OCI-LY7 (cell line): ENCODE measurements at regions not wholly inside any gene's neighbourhood (a gene's known extent, or its start where the extent isn't known, plus 50 kb on each side); places are given as distances from the start of the nearest gene placed in this dataset.

Experiments
- BruUV-seq: library from RNA; stranded (reverse); fragments of 400-500 nt; replicated peaks from 2 replicates; lab custom pipeline; 2021; lab: Mats Ljungman, UMichigan
- CTCF ChIA-PET: fragments of 300-600 bp; sonication (Branson Sonifier 250); formaldehyde crosslinking; loops from one replicate; lab custom pipeline; 2022; ENCODE audit warnings: antibody characterized with exemption; ENCODE audit not compliant: unreplicated experiment; lab: Charles Lee
- POLR2A ChIA-PET: fragments of 300-600 bp; sonication (Branson Sonifier 250); formaldehyde crosslinking; loops from one replicate; lab custom pipeline; 2022; ENCODE audit warnings: antibody characterized with exemption; lab: Charles Lee
- DNase-seq: peaks from one replicate; pipeline ENCODE4 v3.0.0-alpha.2; 2015; ENCODE audit warnings: low spot score
- H2AFZ ChIP-seq: fragments of 200-600 bp; sonication (generic), shearing (Covaris generic); 2 replicates; pipeline ENCODE4 v1.6.1; 2014; ENCODE audit warnings: mild to moderate bottlenecking, antibody characterized with exemption, low read length, moderate library complexity
- H3K27ac ChIP-seq: fragments of 200-600 bp; sonication (generic); 2 replicates; pipeline ENCODE4 v1.5.1; 2014; ENCODE audit warnings: mixed run types, low read depth, mild to moderate bottlenecking, moderate library complexity, low read length, inconsistent platforms; ENCODE audit not compliant: poor library complexity, severe bottlenecking
- H3K36me3 ChIP-seq: fragments of 200-600 bp; sonication (generic); 2 replicates; pipeline ENCODE4 v1.6.1; 2014; ENCODE audit warnings: mild to moderate bottlenecking, antibody characterized with exemption, low read length, moderate library complexity, mixed read lengths; ENCODE audit not compliant: insufficient read depth
- H3K4me1 ChIP-seq: fragments of 200-600 bp; sonication (generic); 2 replicates; pipeline ENCODE4 v1.5.1; 2014; ENCODE audit warnings: mild to moderate bottlenecking, low read length; ENCODE audit not compliant: insufficient read depth, poor library complexity, severe bottlenecking
- H3K4me2 ChIP-seq: fragments of 200-600 bp; sonication (generic); 2 replicates; pipeline ENCODE4 v1.6.1; 2014; ENCODE audit warnings: mild to moderate bottlenecking, low read length
- H3K4me3 ChIP-seq: fragments of 200-600 bp; sonication (generic); 2 replicates; pipeline ENCODE4 v1.5.1; 2014; ENCODE audit warnings: mild to moderate bottlenecking, low read depth, low read length; ENCODE audit not compliant: poor library complexity, severe bottlenecking
- H3K79me2 ChIP-seq: fragments of 200-600 bp; sonication (generic); 2 replicates; pipeline ENCODE4 v1.6.1; 2016; ENCODE audit warnings: low read depth, mild to moderate bottlenecking, low read length, moderate library complexity, mixed read lengths; ENCODE audit not compliant: insufficient read depth
- H3K9me2 ChIP-seq: fragments of 200-600 bp; sonication (generic); 2 replicates; pipeline ENCODE4 v1.6.1; 2016; ENCODE audit warnings: mild to moderate bottlenecking, low read length, mixed read lengths; ENCODE audit not compliant: insufficient read depth
- H3K9me3 ChIP-seq: fragments of 200-600 bp; sonication (generic); 2 replicates; pipeline ENCODE4 v1.6.1; 2014; ENCODE audit warnings: mild to moderate bottlenecking, mixed run types, low read length, mixed read lengths
- H4K20me1 ChIP-seq: fragments of 200-600 bp; sonication (generic); 2 replicates; pipeline ENCODE4 v1.6.1; 2014; ENCODE audit warnings: mild to moderate bottlenecking, antibody characterized with exemption, low read length, moderate library complexity, mixed read lengths; ENCODE audit not compliant: insufficient read depth
- EZH2phosphoT487 ChIP-seq: fragments of 200-600 bp; sonication (generic); IDR thresholded peaks from 2 replicates; pipeline ENCODE4 v1.6.1; 2018; ENCODE audit warnings: low read depth, borderline replicate concordance, mild to moderate bottlenecking, mixed run types, antibody characterized with exemption, low read length, moderate library complexity, mixed read lengths
- intact Hi-C: fragments of 100-400 bp; cut with micrococcal nuclease; formaldehyde crosslinking; loops from one replicate; pipeline ENCODE4 v1.10.0; 2022; ENCODE audit not compliant: unreplicated experiment
- TF ChIP-seq, protein P1 (sequence below): fragments of 200-600 bp; sonication (generic); conservative IDR thresholded peaks from 2 replicates; pipeline ENCODE4 v1.5.1; 2014; ENCODE audit warnings: mild to moderate bottlenecking, antibody characterized with exemption, low read length, moderate library complexity, mixed read lengths

GRCh38 chr18:29034113-29034856, 857.4 kb upstream of the CDH2 start:
- no peaks in the 10 kb centered on the region for H3K4me1 ChIP-seq
- H3K27ac ChIP-seq, result no peak overlapping the region
- no peaks in the 10 kb centered on the region for H3K9me2 ChIP-seq
- BruUV-seq, result no TSS peak
- no peaks in the 10 kb centered on the region for H3K36me3 ChIP-seq
- H4K20me1 ChIP-seq, result no peaks in the 10 kb centered on the region
- H3K9me3 ChIP-seq, result no peaks in the 10 kb centered on the region
- CTCF ChIA-PET, result no interaction called here
- intact Hi-C loops, result loop anchor here (10.0 kb wide), 1 partner anchor 49 kb away; no protein-coding TSS in a partner anchor
- no peak for DNase-seq
- POLR2A ChIA-PET, result interaction anchor here (0.7 kb wide), 1 partner anchor 1040 kb away, joined by 3 read pairs; no protein-coding TSS in a partner anchor
- no peak overlapping the region for H2AFZ ChIP-seq
- no peak overlapping the region for H3K4me2 ChIP-seq
- TF ChIP-seq, protein P1, sequence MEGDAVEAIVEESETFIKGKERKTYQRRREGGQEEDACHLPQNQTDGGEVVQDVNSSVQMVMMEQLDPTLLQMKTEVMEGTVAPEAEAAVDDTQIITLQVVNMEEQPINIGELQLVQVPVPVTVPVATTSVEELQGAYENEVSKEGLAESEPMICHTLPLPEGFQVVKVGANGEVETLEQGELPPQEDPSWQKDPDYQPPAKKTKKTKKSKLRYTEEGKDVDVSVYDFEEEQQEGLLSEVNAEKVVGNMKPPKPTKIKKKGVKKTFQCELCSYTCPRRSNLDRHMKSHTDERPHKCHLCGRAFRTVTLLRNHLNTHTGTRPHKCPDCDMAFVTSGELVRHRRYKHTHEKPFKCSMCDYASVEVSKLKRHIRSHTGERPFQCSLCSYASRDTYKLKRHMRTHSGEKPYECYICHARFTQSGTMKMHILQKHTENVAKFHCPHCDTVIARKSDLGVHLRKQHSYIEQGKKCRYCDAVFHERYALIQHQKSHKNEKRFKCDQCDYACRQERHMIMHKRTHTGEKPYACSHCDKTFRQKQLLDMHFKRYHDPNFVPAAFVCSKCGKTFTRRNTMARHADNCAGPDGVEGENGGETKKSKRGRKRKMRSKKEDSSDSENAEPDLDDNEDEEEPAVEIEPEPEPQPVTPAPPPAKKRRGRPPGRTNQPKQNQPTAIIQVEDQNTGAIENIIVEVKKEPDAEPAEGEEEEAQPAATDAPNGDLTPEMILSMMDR, result no peak
- no peak for TF ChIP-seq EZH2phosphoT487
- H3K4me3 ChIP-seq, result no peak overlapping the region
- no peaks in the 10 kb centered on the region for H3K79me2 ChIP-seq

DNA sequence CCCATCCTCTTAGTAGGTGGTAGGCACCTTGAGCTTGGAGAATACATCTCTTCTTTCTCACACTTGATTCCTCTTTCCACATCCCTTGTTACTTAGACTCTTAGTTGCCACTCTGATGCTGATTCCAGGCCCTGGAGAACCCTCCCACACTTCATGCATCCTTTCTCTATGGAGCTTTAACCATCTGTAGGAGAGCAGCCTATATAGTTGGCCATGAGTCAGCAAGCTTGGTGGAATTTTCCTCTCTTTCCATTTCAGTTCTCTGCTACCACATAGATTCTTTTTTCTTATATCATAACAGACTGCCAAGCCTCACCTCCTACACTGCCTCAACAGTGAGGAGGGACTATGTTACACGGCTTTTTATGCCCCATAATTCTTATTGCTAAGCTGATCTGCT, 851.6 kb upstream of the CDH2 start:
- Histone ChIP-seq H3K9me2 (no peaks in the 10 kb centered on the region), H3K79me2 (no peaks in the 10 kb centered on the region), H3K27ac (no peak overlapping the region), H3K4me1 (no peaks in the 10 kb centered on the region), H4K20me1 (no peaks in the 10 kb centered on the region), H3K9me3 (no peaks in the 10 kb centered on the region), H3K4me3 (no peak overlapping the region), H3K36me3 (no peaks in the 10 kb centered on the region), H3K4me2 (no peak overlapping the region), H2AFZ (no peak overlapping the region)
- intact Hi-C loops, result no loop called here
- no peak for DNase-seq
- no TSS peak for BruUV-seq
- POLR2A ChIA-PET, result interaction anchor here (0.6 kb wide), 1 partner anchor 21 kb away, joined by 3 read pairs; no protein-coding TSS in a partner anchor
- TF ChIP-seq EZH2phosphoT487, result no peak
- TF ChIP-seq, protein P1, result no peak
- CTCF ChIA-PET, result no interaction called here

DNA sequence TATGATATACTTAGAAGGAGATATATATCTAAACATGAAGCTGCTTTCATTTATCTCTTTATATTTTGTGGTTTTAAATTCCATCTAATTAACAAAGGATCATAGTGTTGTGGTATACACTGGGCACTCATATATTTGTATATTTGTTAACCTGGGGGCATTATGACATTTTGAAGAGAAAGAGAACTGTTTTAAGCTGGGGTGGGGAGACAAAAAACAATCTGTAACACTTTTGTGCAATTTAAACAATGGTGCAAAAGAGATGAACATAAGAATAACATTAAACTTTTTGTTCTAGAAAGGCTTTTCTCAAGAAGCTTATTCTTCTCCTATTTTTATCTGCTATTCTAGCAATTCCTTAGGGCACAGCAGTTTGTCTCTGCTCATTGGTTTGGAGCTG, 842.0 kb upstream of the CDH2 start:
- DNase-seq, result no peak
- Histone ChIP-seq H3K36me3 (no peaks in the 10 kb centered on the region), H3K9me3 (no peaks in the 10 kb centered on the region), H2AFZ (no peak overlapping the region), H3K4me2 (no peak overlapping the region), H4K20me1 (no peaks in the 10 kb centered on the region), H3K79me2 (no peaks in the 10 kb centered on the region), H3K9me2 (no peaks in the 10 kb centered on the region), H3K4me1 (no peaks in the 10 kb centered on the region), H3K4me3 (no peak overlapping the region), H3K27ac (no peak overlapping the region)
- TF ChIP-seq, protein P1, result no peak
- TF ChIP-seq EZH2phosphoT487, result no peak
- intact Hi-C loops, result no loop called here
- CTCF ChIA-PET, result no interaction called here
- no TSS peak for BruUV-seq
- POLR2A ChIA-PET, result no interaction called here
